Neural progenitor cell (in vitro differentiated cells): ENCODE measurements at regions not wholly inside any gene's neighbourhood (a gene's known extent, or its start where the extent isn't known, plus 50 kb on each side); places are given as distances from the start of the nearest gene placed in this dataset.

Experiments used
- EZH2 ChIP-seq: fragments of 200-600 bp; sonication (generic); IDR thresholded peaks from 2 replicates; pipeline ENCODE4 v1.6.1; 2017; ENCODE audit warnings: antibody characterized with exemption, mild to moderate bottlenecking, moderate library complexity
- EZH2phosphoT487 ChIP-seq: fragments of 200-600 bp; sonication (generic); IDR thresholded peaks from 2 replicates; pipeline ENCODE4 v1.6.1; 2017; ENCODE audit warnings: antibody characterized with exemption
- TF ChIP-seq, protein P1 (sequence below): fragments of 200-600 bp; sonication (generic); IDR thresholded peaks from 2 replicates; pipeline ENCODE4 v1.5.1; 2017; ENCODE audit warnings: antibody characterized with exemption, mild to moderate bottlenecking

DNA sequence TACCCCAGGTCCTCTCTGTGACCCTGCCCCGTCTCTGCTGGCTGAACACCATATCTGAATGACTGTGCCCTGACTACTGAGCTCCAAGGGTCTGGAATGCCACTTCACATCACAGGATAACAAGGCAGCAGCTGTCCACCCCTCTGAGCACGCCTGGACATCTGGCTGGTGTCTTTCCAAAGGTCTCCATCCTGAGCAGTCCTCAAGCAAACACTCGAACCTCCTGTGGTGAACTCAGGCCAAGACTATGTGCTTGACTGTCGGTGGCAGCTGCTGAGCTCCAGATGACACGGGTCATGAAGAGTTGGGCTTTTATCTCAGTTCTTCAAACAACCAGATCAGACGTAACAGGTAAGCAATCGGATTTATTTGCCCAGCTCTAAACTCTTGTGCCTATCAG is 117.2 kb upstream of the BCL2L14 start:
- TF ChIP-seq, protein P1, sequence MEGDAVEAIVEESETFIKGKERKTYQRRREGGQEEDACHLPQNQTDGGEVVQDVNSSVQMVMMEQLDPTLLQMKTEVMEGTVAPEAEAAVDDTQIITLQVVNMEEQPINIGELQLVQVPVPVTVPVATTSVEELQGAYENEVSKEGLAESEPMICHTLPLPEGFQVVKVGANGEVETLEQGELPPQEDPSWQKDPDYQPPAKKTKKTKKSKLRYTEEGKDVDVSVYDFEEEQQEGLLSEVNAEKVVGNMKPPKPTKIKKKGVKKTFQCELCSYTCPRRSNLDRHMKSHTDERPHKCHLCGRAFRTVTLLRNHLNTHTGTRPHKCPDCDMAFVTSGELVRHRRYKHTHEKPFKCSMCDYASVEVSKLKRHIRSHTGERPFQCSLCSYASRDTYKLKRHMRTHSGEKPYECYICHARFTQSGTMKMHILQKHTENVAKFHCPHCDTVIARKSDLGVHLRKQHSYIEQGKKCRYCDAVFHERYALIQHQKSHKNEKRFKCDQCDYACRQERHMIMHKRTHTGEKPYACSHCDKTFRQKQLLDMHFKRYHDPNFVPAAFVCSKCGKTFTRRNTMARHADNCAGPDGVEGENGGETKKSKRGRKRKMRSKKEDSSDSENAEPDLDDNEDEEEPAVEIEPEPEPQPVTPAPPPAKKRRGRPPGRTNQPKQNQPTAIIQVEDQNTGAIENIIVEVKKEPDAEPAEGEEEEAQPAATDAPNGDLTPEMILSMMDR = no peak
- no peak for TF ChIP-seq EZH2phosphoT487
- no peak for TF ChIP-seq EZH2
